Testis (tissue), 2 donors: ENCODE measurements at regions not wholly inside any gene's neighbourhood (a gene's known extent, or its start where the extent isn't known, plus 50 kb on each side); places are given as distances from the start of the nearest gene placed in this dataset.

ENCODE experiments used
- DNase-seq: peaks from one replicate; pipeline ENCODE4 v3.0.0-alpha.2; 2019
- H3K27ac ChIP-seq, 2 donors: fragments of 200-600 bp; sonication (generic); one replicate each; pipeline ENCODE4 v1.5.1; 2019
- H3K27me3 ChIP-seq: fragments of 200-600 bp; sonication (generic); one replicate; pipeline ENCODE4 v1.5.1; 2019
- H3K36me3 ChIP-seq: fragments of 200-600 bp; sonication (generic); one replicate; pipeline ENCODE4 v1.5.1; 2017; ENCODE audit warnings: low read depth; ENCODE audit errors: missing control alignments
- H3K4me1 ChIP-seq: fragments of 200-600 bp; sonication (generic); one replicate; pipeline ENCODE4 v1.5.1; 2019
- H3K4me3 ChIP-seq, 2 donors: fragments of 200-600 bp; sonication (generic); one replicate each; pipeline ENCODE4 v1.5.1; 2017 to 2019
- H3K9me3 ChIP-seq: fragments of 200-600 bp; sonication (generic); one replicate; pipeline ENCODE4 v1.5.1; 2017
- POLR2A ChIP-seq: fragments of 450-650 bp; IDR thresholded peaks from one replicate; pipeline ENCODE4 v1.6.1; 2017; ENCODE audit warnings: antibody characterized with exemption, mild to moderate bottlenecking, moderate library complexity
- WGBS, 2 donors: methylation state at CpG; one replicate each; pipeline ENCODE4 v1.1.5; 2018; 5-methylcytosine and 5-hydroxymethylcytosine counted together
- intact Hi-C: fragments of 100-400 bp; cut with DNase I; formaldehyde crosslinking; loops from one replicate; pipeline ENCODE4 v1.15.1; 2023; ENCODE audit warnings: low total_unique reads
- TF ChIP-seq, protein P1 (sequence below), 3 experiments: fragments of 450-650 bp in 2 of 3; fragments of 200-600 bp in 1 of 3; sonication (generic) in 1 of 3; IDR thresholded peaks; one replicate each; pipeline ENCODE4 v1.5.1; 2016 to 2019; ENCODE audit warnings: antibody characterized with exemption in 3 of 3, mild to moderate bottlenecking in 2 of 3, moderate library complexity in 1 of 3

DNA sequence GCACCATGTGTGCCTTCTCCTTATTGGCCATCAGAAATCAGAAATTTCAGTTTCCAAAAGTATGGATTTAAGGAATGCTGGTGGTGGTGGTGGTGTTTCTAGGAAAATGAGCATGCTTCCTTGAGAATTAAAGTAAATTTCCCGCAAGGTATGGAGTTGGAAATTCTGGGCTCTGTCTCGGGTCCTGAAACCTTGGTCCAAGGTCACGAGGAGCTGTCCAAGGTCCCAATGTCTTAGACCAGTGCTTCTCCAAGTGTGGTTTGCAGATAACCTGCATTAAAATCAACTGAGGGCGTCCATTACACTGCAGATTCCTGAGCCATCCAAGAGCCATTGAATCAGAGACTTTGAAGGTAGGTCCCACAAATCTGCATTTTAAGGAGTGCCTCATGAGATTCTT is 210.9 kb upstream of the PKDCC start:
- TF ChIP-seq POLR2A, result no peak
- TF ChIP-seq, protein P1, sequence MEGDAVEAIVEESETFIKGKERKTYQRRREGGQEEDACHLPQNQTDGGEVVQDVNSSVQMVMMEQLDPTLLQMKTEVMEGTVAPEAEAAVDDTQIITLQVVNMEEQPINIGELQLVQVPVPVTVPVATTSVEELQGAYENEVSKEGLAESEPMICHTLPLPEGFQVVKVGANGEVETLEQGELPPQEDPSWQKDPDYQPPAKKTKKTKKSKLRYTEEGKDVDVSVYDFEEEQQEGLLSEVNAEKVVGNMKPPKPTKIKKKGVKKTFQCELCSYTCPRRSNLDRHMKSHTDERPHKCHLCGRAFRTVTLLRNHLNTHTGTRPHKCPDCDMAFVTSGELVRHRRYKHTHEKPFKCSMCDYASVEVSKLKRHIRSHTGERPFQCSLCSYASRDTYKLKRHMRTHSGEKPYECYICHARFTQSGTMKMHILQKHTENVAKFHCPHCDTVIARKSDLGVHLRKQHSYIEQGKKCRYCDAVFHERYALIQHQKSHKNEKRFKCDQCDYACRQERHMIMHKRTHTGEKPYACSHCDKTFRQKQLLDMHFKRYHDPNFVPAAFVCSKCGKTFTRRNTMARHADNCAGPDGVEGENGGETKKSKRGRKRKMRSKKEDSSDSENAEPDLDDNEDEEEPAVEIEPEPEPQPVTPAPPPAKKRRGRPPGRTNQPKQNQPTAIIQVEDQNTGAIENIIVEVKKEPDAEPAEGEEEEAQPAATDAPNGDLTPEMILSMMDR (IDR thresholded peaks at IDR 0.05), result no peak
- H3K4me1 ChIP-seq, result peaks cover 4% of the 10 kb centered on the region

DNA sequence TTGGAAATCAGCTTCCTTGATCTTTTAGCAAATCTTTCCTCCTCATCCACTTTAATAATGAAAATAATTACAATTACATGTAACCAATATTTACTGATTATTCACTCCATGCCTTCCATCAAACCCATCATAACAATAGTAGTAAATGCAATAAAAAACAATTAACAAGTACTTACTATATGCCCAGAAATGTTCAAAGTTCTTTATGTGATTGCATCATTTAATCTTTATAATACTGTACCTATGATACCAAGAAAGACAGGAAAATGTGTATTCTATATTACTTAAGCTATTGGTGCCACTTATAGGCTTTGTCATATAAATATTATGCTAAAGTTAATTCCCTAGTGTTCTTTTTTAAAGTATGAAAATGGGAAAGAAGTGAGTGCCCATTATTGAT is 210.2 kb upstream of the PKDCC start:
- peaks cover 4% of the 10 kb centered on the region for H3K4me1 ChIP-seq
- no peak for DNase-seq
- H3K36me3 ChIP-seq, result no peaks in the 10 kb centered on the region
- no peak overlapping the region for H3K27ac ChIP-seq
- H3K27me3 ChIP-seq, result no peaks in the 10 kb centered on the region
- H3K4me3 ChIP-seq, result no peak overlapping the region
- intact Hi-C loops, result no loop called here
- TF ChIP-seq POLR2A, result no peak
- TF ChIP-seq, protein P1 (IDR thresholded peaks at IDR 0.05), result no peak
- no peaks in the 10 kb centered on the region for H3K9me3 ChIP-seq

More for the DNA sequence above, 210.9 kb upstream of the PKDCC start:
- 26 to 45% methylated on average over 4 of the region's 4 CpGs for WGBS, 2 donors
- intact Hi-C loops, result no loop called here
- H3K27ac ChIP-seq, result no peak overlapping the region
- no peaks in the 10 kb centered on the region for H3K36me3 ChIP-seq
- H3K9me3 ChIP-seq, result no peaks in the 10 kb centered on the region
- peak; percentile 51 for DNase-seq
- no peaks in the 10 kb centered on the region for H3K27me3 ChIP-seq
- H3K4me3 ChIP-seq, result no peak overlapping the region

DNA sequence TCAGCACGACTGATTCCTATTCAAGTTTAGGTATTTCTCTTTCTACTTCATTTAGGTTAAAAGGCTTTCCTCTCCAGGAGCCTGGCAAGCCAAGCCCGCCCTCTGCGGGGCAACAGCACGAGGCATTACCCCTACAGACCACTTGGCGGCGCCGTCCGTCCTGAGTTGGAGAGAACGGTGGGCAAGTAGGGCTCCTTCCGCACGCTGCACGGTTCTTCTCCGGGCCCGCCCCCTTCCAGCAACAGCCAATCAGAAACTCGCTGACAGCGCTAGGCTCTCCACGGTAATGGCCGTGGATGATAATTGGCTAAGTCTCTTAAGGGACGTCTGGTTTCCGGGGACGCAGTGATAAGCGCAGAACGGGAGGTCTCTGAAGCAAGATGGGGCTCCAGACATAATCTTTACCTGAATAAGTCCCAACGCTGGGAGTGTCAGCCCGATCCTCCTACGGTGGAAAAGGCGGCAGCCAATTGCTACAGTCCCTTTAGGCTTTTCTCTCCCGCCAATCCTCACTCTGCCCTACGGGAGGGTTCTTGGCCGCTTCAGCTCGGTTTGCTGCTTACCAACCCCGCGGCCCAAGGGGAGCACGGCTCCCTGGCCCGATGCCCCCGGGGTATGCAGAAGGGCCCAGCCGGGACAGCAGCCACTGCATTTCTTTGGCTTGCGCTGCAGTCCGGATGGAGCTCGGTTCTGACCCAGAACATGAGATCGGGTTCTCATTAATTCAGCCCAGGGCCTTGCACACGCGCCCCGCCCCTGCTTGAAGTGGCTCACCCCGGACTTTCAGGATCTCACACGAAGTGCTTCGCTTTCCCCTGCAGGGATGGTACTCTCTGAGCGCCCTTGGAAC is 206.9 kb upstream of the PKDCC start:
- peak; percentile 99 for DNase-seq
- 0 to 1% methylated on average over 29 to 48 of the region's 48 CpGs for WGBS, 2 donors
- intact Hi-C loops, result no loop called here

DNA sequence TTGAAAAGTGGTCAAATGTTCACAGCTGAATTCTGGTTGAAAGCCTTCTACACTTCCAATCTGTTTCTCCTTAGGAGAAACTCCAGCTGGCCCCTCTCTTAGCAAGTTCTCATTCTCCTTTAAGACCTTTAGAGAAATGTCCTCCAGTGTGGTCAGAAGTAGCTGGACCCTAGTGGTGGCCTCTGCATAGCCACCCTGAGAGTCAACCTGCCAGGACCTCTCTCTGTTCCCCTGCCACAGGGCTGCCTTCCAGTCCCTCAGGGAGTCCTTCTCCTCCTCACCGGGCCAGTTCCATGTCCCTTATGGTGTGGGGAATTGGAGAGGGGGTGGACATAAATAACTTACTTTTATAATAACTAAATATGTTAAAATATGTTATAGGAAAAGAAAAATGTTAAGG is 200.9 kb upstream of the PKDCC start:
- Histone ChIP-seq H3K27me3 (no peaks in the 10 kb centered on the region), H3K4me3 (no peak overlapping the region), H3K27ac (no peak overlapping the region), H3K36me3 (no peaks in the 10 kb centered on the region), H3K4me1 (no peaks in the 10 kb centered on the region), H3K9me3 (no peaks in the 10 kb centered on the region)
- WGBS, 2 donors, result 88 to 92% methylated on average over 1 of the region's 1 CpG
- intact Hi-C loops, result no loop called here
- TF ChIP-seq, protein P1 (IDR thresholded peaks at IDR 0.05), result no peak
- no peak for TF ChIP-seq POLR2A
- no peak for DNase-seq

More for the DNA sequence above, 206.9 kb upstream of the PKDCC start:
- TF ChIP-seq, protein P1 (IDR thresholded peaks at IDR 0.05), result peak; percentile 98 to 100 (median 98)
- no peak for TF ChIP-seq POLR2A
- Histone ChIP-seq H3K4me3 (peak overlapping the region; percentile 58 to 89), H3K27me3 (no peaks in the 10 kb centered on the region), H3K27ac (peak overlapping the region; percentile 63 to 81), H3K36me3 (no peaks in the 10 kb centered on the region), H3K9me3 (no peaks in the 10 kb centered on the region), H3K4me1 (peaks cover 4% of the 10 kb centered on the region)
